ENCODE measurements at regions not wholly inside any gene's neighbourhood (a gene's known extent, or its start where the extent isn't known, plus 50 kb on each side); places are given as distances from the start of the nearest gene placed in this dataset.

GRCh38 chr17:34464812-34465211, 101.8 kb upstream of the CCL1 start:
- H3K79me1 ChIP-seq (ENCODE audit: insufficient read depth, low read depth, low read length, poor library complexity, severe bottlenecking) = no peaks in the 10 kb centered on the region
- H3K27ac ChIP-seq (ENCODE audit: insufficient read length, low read depth, low read length) = no peak overlapping the region
- H3K79me2 ChIP-seq (ENCODE audit: insufficient read depth, low read length) = no peaks in the 10 kb centered on the region
- H3K4me3 Mint-ChIP-seq = no peak overlapping the region
- no peak for DNase-seq
- no peaks in the 10 kb centered on the region for H3K27me3 ChIP-seq (ENCODE audit: insufficient read depth, low read length)
- no peak for TF ChIP-seq CTCF (conservative IDR thresholded peaks at IDR 0.05)
- no peak overlapping the region for H2BK12ac ChIP-seq (ENCODE audit: insufficient read length, low read depth, low read length)
- no peak overlapping the region for H2AK5ac ChIP-seq (ENCODE audit: insufficient read length, low read length)
- whole genome bisulfite sequencing (ENCODE audit: extremely low coverage, insufficient read length, low lambda C conversion rate) = no CpG with 5 or more reads among the region's 4 CpGs
- no peak overlapping the region for H2BK5ac ChIP-seq (ENCODE audit: insufficient read length, low read length)
- H3K14ac ChIP-seq (ENCODE audit: insufficient read depth, low read length) = no peak overlapping the region; the same call in 1 of the 2 replicates
- no peak overlapping the region for H3K4ac ChIP-seq (ENCODE audit: low read depth, low read length)
- H3K9me3 ChIP-seq (ENCODE audit: control insufficient read depth, low read depth, low read length) = no peaks in the 10 kb centered on the region
- H3K4me1 Mint-ChIP-seq = peaks cover 10 to 14% of the 10 kb centered on the region in 2 experiments
- H3K27ac Mint-ChIP-seq = no peak overlapping the region
- no peak overlapping the region for H4K91ac ChIP-seq (ENCODE audit: insufficient read length, low read depth, low read length)
- H3K23ac ChIP-seq (ENCODE audit: insufficient read length, low read depth, low read length) = no peak overlapping the region
- peaks cover 13% of the 10 kb centered on the region for H3K27me3 Mint-ChIP-seq (ENCODE audit: low read depth)
- H2BK15ac ChIP-seq (ENCODE audit: low read depth, low read length) = no peak overlapping the region
- H2BK120ac ChIP-seq (ENCODE audit: low read depth, low read length, poor library complexity, severe bottlenecking) = no peak overlapping the region
- no peaks in the 10 kb centered on the region for H3K23me2 ChIP-seq (ENCODE audit: insufficient read length, low read depth, low read length, poor library complexity, severe bottlenecking)
- no peak overlapping the region for H4K8ac ChIP-seq (replicated peaks; ENCODE audit: insufficient read length, low read depth, low read length)
- no peak overlapping the region for H4K5ac ChIP-seq (ENCODE audit: insufficient read length, low read depth, low read length)
- H2BK20ac ChIP-seq (ENCODE audit: low read depth, low read length, poor library complexity, severe bottlenecking) = no peak overlapping the region
- no peak overlapping the region for H2AFZ ChIP-seq (ENCODE audit: low read length)
- H3K9me3 Mint-ChIP-seq = no peaks in the 10 kb centered on the region
- H3K56ac ChIP-seq (ENCODE audit: insufficient read length, low read depth, low read length) = no peak overlapping the region
- H3K36me3 Mint-ChIP-seq (ENCODE audit: insufficient read depth in 1 of 3, low read depth in 3 of 3) = no peaks in the 10 kb centered on the region
- no peak overlapping the region for H3K18ac ChIP-seq (ENCODE audit: insufficient read length, low read depth, low read length)
- H3K9ac ChIP-seq (ENCODE audit: extremely low read depth, insufficient read length, low read length) = no peak overlapping the region
- H4K20me1 ChIP-seq (ENCODE audit: control insufficient read depth, insufficient read depth, insufficient read length) = no peaks in the 10 kb centered on the region
- H3K4me1 ChIP-seq (ENCODE audit: insufficient read depth, low read length) = no peaks in the 10 kb centered on the region
- no peak overlapping the region for H3T11ph ChIP-seq (ENCODE audit: low read length)
- no peak overlapping the region for H3K4me2 ChIP-seq (ENCODE audit: insufficient read depth, insufficient read length, low read length)
